Mesodermal cell (in vitro differentiated cells): ENCODE measurements at regions not wholly inside any gene's neighbourhood (a gene's known extent, or its start where the extent isn't known, plus 50 kb on each side); places are given as distances from the start of the nearest gene placed in this dataset.

Source experiments
- H3K27ac ChIP-seq: 2 replicates; pipeline ENCODE4 v1.7.0; 2013; ENCODE audit warnings: mild to moderate bottlenecking, low read depth, low read length, moderate library complexity; ENCODE audit not compliant: severe bottlenecking
- H3K36me3 ChIP-seq: 2 replicates; pipeline ENCODE4 v1.7.1; 2013; ENCODE audit warnings: mild to moderate bottlenecking, low read length, moderate library complexity; ENCODE audit not compliant: control insufficient read depth, insufficient read depth
- H3K4me1 ChIP-seq: one replicate; pipeline ENCODE4 v1.7.1; 2013; ENCODE audit warnings: mild to moderate bottlenecking, low read length; ENCODE audit not compliant: insufficient read depth, control insufficient read depth, poor library complexity, severe bottlenecking
- H3K4me3 ChIP-seq: 2 replicates; pipeline ENCODE4 v1.7.0; 2013; ENCODE audit warnings: low read length, control low read depth, mild to moderate bottlenecking; ENCODE audit not compliant: insufficient read depth, poor library complexity, severe bottlenecking; ENCODE audit errors: extremely low read depth
- H3K9me3 ChIP-seq: 2 replicates; pipeline ENCODE4 v1.7.1; 2013; ENCODE audit warnings: mild to moderate bottlenecking, low read length, moderate library complexity; ENCODE audit not compliant: control insufficient read depth
- WGBS, 2 experiments: methylation state at CpG; one replicate each; pipeline ENCODE4 v1.1.5; 2013; ENCODE audit warnings: missing lambda C conversion rate in 2 of 2; ENCODE audit not compliant: insufficient coverage in 2 of 2; 5-methylcytosine and 5-hydroxymethylcytosine counted together

DNA sequence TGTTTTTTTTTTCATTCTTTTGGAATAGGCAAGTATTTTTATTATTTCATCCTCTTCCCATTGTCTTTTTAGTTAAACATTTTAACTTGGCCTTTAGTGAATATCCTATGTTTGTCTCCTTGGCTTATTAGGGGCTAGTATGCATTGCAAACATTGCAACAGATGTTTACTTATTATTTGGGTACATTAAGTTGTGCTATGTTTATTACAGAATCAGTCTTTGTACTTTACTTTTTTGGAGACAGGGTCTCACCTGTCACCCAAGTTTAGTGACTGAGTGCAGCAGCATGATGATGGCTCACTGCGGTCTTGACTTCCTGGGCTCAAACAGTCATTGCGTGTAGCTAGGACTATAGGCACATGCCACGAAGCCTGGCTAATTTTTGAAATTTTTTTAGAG is 51.1 kb upstream of the NUDT6 start:
- Histone ChIP-seq H3K36me3 (peaks cover 29% of the 10 kb centered on the region), H3K9me3 (peaks cover 25% of the 10 kb centered on the region), H3K27ac (no peak overlapping the region), H3K4me3 (no peak overlapping the region), H3K4me1 (no peaks in the 10 kb centered on the region)
- 94 to 100% methylated on average over 3 of the region's 3 CpGs for WGBS, 2 experiments

- Histone ChIP-seq H3K36me3 (peaks cover 51% of the 10 kb centered on the region), H3K9me3 (peaks cover 25% of the 10 kb centered on the region)
- WGBS, 2 experiments, result 91 to 100% methylated on average over 1 to 2 of the region's 2 CpGs
These were observed 53.7 kb upstream of the NUDT6 start for GRCh38 chr4:122976111-122976510.

DNA sequence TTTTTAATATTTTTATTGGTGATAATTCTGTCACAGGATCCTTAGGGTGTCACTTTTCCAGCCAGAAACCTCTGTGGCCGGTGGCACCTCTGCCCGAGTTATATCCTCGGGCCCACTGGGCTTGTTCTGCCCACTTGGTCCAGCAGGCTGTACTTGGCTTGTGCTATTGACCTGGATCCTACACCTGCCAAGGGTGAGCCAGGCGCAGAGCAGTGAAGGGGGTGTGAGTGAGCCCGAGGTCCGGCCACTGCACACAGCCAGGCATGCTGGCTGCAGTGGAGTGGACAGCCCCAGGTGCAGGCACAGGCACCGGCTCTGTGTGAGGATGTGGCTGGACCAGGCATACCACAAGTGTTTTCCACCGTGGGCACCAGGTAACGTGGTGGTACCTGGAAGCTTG is 54.7 kb upstream of the NUDT6 start:
- WGBS, 2 experiments, result 97 to 98% methylated on average over 5 to 9 of the region's 9 CpGs
- peaks cover 25% of the 10 kb centered on the region for H3K9me3 ChIP-seq

More at GRCh38 chr4:122976111-122976510, 53.7 kb upstream of the NUDT6 start:
- no peak overlapping the region for H3K27ac ChIP-seq
- H3K4me1 ChIP-seq, result no peaks in the 10 kb centered on the region
- no peak overlapping the region for H3K4me3 ChIP-seq

DNA sequence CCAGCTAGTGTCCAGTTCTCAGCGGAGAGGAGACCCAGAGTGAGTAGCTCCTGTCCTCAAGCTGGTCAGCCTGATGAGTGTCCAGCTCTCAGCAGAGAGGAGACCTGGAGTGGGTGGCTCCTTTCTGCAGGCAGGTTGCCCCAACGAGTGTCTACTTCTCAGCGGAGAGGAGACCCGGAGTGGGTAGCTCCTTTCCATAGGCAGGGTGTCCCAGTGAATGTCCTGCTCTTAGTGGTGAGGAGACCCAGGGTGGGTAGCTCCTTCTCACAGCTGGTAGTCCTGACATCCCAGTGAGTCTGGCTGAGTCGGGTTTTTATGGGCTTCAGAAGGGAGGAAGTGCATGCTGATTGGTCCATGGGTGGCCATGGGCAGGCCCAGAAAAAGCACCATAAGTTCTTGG is 55.7 kb upstream of the NUDT6 start:
- Histone ChIP-seq H3K36me3 (peaks cover 56% of the 10 kb centered on the region), H3K27ac (no peak overlapping the region), H3K9me3 (peaks cover 25% of the 10 kb centered on the region), H3K4me3 (no peak overlapping the region), H3K4me1 (no peaks in the 10 kb centered on the region)
- 91 to 94% methylated on average over 4 to 5 of the region's 5 CpGs for WGBS, 2 experiments

More for the DNA sequence above, 54.7 kb upstream of the NUDT6 start:
- no peak overlapping the region for H3K27ac ChIP-seq
- H3K36me3 ChIP-seq, result peaks cover 54% of the 10 kb centered on the region
- no peaks in the 10 kb centered on the region for H3K4me1 ChIP-seq
- no peak overlapping the region for H3K4me3 ChIP-seq

DNA sequence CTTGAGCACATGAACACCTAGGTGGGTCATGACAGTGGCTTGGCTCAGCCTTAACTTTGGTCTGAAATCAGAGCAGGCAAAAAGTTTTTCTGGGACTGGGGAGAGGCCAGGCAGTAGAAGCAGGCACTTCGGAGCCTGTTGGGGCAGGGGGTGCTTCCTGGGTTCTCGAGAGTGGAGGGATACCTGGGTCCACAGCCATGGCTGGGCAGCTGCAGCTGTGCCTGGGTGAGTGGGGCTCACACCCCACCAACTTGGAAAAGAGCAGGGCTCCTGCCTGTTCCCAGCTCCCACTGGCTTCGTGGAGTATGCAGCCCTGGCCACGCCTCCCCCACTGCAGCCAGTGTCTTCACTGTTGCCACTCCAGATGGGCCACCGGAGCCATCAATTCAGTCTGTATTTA is 56.4 kb upstream of the NUDT6 start:
- H3K36me3 ChIP-seq, result peaks cover 60% of the 10 kb centered on the region
- H3K9me3 ChIP-seq, result peaks cover 25% of the 10 kb centered on the region
- H3K27ac ChIP-seq, result no peak overlapping the region
- no peak overlapping the region for H3K4me3 ChIP-seq
- 92 to 97% methylated on average over 4 of the region's 5 CpGs for WGBS, 2 experiments
- H3K4me1 ChIP-seq, result no peaks in the 10 kb centered on the region

DNA sequence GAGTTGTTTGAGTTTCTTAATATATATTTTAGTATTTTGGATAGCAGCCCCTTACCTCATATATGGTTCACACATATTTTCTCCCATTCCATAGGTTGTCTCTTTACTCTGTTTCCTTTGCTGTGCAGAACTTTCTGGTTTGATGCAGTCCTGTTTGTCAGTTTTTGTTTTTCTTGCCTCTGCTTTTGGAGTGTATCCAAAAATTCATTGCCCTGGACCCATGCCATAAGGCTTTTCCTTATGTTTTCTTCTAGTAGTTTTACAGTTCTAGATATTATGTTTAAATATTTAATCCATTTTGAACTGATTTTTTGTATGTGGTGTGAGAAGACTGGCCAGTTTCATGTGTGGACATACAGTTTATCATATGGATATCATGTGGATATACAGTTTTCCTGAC is 58.5 kb upstream of the NUDT6 start:
- H3K36me3 ChIP-seq, result peaks cover 55% of the 10 kb centered on the region
- H3K4me3 ChIP-seq, result no peak overlapping the region
- H3K9me3 ChIP-seq, result peaks cover 13% of the 10 kb centered on the region
- H3K4me1 ChIP-seq, result no peaks in the 10 kb centered on the region
- no peak overlapping the region for H3K27ac ChIP-seq

DNA sequence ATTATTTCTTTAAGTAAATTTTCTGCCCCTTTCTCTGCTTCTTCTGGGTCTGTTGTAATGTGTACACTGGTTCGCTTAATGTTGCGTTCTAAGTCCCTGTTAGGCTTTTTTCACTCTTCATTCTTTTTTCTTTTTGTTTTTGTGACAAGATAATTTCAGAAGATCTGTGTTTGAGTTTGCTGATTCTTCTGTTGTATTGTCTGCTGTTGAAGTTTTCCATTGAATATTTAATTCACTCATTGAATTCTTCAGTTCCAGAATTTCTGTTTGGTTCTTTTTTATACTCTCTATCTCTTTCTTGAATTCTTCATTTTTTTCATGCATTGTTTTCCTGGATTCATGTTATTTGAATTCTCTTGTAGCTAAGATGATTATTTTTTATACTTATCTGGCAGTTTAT is 66.3 kb upstream of the NUDT6 start:
- H3K27ac ChIP-seq, result no peak overlapping the region
- WGBS, 2 experiments, result no CpG with 5 or more reads among the region's 2 CpGs
- no peak overlapping the region for H3K4me3 ChIP-seq
- H3K9me3 ChIP-seq, result peaks cover 10% of the 10 kb centered on the region
- H3K4me1 ChIP-seq, result no peaks in the 10 kb centered on the region
- H3K36me3 ChIP-seq, result peaks cover 11% of the 10 kb centered on the region

DNA sequence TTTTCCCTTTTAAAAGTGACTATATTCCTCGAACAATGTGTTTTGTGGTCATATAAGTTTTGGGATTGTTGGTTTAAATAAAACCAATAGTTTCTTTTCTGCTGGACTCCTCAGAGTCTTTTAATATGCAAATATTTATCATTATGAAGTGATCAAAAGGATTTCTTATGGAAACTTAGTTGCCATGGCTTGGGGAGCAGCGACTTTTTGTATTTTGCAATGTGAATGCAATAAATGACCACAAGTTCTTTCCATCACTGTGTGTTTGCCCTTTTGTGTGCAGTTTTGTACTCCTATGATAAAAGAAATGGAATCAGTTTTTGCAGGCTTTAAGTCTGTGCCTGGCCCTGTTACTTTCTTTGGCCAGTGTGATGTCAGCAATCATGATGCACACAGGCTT is 68.5 kb upstream of the NUDT6 start:
- H3K4me1 ChIP-seq, result no peaks in the 10 kb centered on the region
- H3K9me3 ChIP-seq, result peaks cover 10% of the 10 kb centered on the region
- no CpG with 5 or more reads among the region's 2 CpGs for WGBS, 2 experiments
- H3K4me3 ChIP-seq, result no peak overlapping the region
- H3K36me3 ChIP-seq, result peaks cover 3% of the 10 kb centered on the region
- H3K27ac ChIP-seq, result no peak overlapping the region

- H3K9me3 ChIP-seq, result peaks cover 6% of the 10 kb centered on the region
- peaks cover 7% of the 10 kb centered on the region for H3K36me3 ChIP-seq
- no peak overlapping the region for H3K27ac ChIP-seq
- no peak overlapping the region for H3K4me3 ChIP-seq
- no peaks in the 10 kb centered on the region for H3K4me1 ChIP-seq
These were observed 69.7 kb upstream of the NUDT6 start for GRCh38 chr4:122992057-122992456.

GRCh38 chr4:122992641-122993040 is 70.2 kb upstream of the NUDT6 start:
- H3K4me1 ChIP-seq, result no peaks in the 10 kb centered on the region
- H3K27ac ChIP-seq, result no peak overlapping the region
- WGBS, 2 experiments, result 100% methylated on average over 1 of the region's 2 CpGs; no CpG with 5 or more reads in 1 of the 2 experiments
- H3K36me3 ChIP-seq, result peaks cover 7% of the 10 kb centered on the region
- no peak overlapping the region for H3K4me3 ChIP-seq
- no peaks in the 10 kb centered on the region for H3K9me3 ChIP-seq

GRCh38 chr4:122996350-122996749 is 74.0 kb upstream of the NUDT6 start:
- no peak overlapping the region for H3K27ac ChIP-seq
- peaks cover 4% of the 10 kb centered on the region for H3K36me3 ChIP-seq
- 100% methylated on average over 1 of the region's 1 CpG for WGBS, 2 experiments
- no peaks in the 10 kb centered on the region for H3K4me1 ChIP-seq
- no peaks in the 10 kb centered on the region for H3K9me3 ChIP-seq
- H3K4me3 ChIP-seq, result no peak overlapping the region
